AG10803 (cell line): ENCODE measurements at regions not wholly inside any gene's neighbourhood (a gene's known extent, or its start where the extent isn't known, plus 50 kb on each side); places are given as distances from the start of the nearest gene placed in this dataset.
A peak's percentile ranks its signal among the peaks of the same experiment; 100 is the strongest.

ENCODE experiments used
- DNase-seq: peaks from one replicate; pipeline ENCODE4 v3.0.0; 2010; ENCODE audit warnings: low read depth
- H3K4me3 ChIP-seq: 2 replicates; pipeline ENCODE4 v1.5.1; 2011; ENCODE audit warnings: mild to moderate bottlenecking, low read length, control low read depth
- CTCF ChIP-seq: conservative IDR thresholded peaks from 2 replicates; pipeline ENCODE4 v1.5.1; 2011; ENCODE audit warnings: mild to moderate bottlenecking, low read length, control low read depth, inconsistent platforms

GRCh38 chr4:114728426-114728825, 129.8 kb downstream of the UGT8 start:
- no peak for DNase-seq
- TF ChIP-seq CTCF: no peak
- H3K4me3 ChIP-seq: no peak overlapping the region

- H3K4me3 ChIP-seq: no peak overlapping the region
- DNase-seq: no peak
These were observed 130.6 kb downstream of the UGT8 start for GRCh38 chr4:114729068-114729738.

GRCh38 chr4:114734594-114734993, 136.0 kb downstream of the UGT8 start:
- no peak for TF ChIP-seq CTCF
- DNase-seq: peak; percentile 8
- H3K4me3 ChIP-seq: no peak overlapping the region

More at GRCh38 chr4:114729068-114729738, 130.6 kb downstream of the UGT8 start:
- TF ChIP-seq CTCF: no peak

- TF ChIP-seq CTCF: no peak
- no peak for DNase-seq
- no peak overlapping the region for H3K4me3 ChIP-seq
These were observed 154.0 kb downstream of the UGT8 start for GRCh38 chr4:114752391-114753165.

- no peak for DNase-seq
- TF ChIP-seq CTCF: no peak
- H3K4me3 ChIP-seq: no peak overlapping the region
These were observed 156.0 kb downstream of the UGT8 start for GRCh38 chr4:114754616-114755015.

GRCh38 chr4:114758066-114758465, 159.5 kb downstream of the UGT8 start:
- no peak for DNase-seq
- no peak overlapping the region for H3K4me3 ChIP-seq
- no peak for TF ChIP-seq CTCF

- TF ChIP-seq CTCF: no peak
- no peak for DNase-seq
- H3K4me3 ChIP-seq: no peak overlapping the region
These were observed 169.9 kb downstream of the UGT8 start for GRCh38 chr4:114768501-114768900.
